GM12891 (cell line): ENCODE measurements at regions not wholly inside any gene's neighbourhood (a gene's known extent, or its start where the extent isn't known, plus 50 kb on each side); places are given as distances from the start of the nearest gene placed in this dataset.

ENCODE experiments used
- DNase-seq: peaks from one replicate; pipeline ENCODE4 v3.0.0; 2011; ENCODE audit warnings: low spot score; ENCODE audit not compliant: insufficient read length
- FAIRE-seq: peaks from 2 replicates; lab custom pipeline; 2011; peaks lifted over from hg19 to GRCh38; lab: Jason Lieb, UNC
- PAX5 ChIP-seq: IDR thresholded peaks from 2 replicates; pipeline ENCODE4 v1.6.1; 2011; ENCODE audit warnings: low read length, moderate library complexity, mild to moderate bottlenecking; ENCODE audit not compliant: insufficient read depth, severe bottlenecking
- POLR2A ChIP-seq: IDR thresholded peaks from 2 replicates; pipeline ENCODE4 v1.6.1; 2011; ENCODE audit warnings: low read depth, low read length, control low read depth
- POLR2AphosphoS5 ChIP-seq: IDR thresholded peaks from 2 replicates; pipeline ENCODE4 v1.6.1; 2011; ENCODE audit warnings: low read depth, low read length, control low read depth
- POU2F2 ChIP-seq: IDR thresholded peaks from 2 replicates; pipeline ENCODE4 v1.6.1; 2011; ENCODE audit warnings: low read depth, mild to moderate bottlenecking, control low read depth, low read length, moderate library complexity
- SPI1 ChIP-seq: IDR thresholded peaks from 2 replicates; pipeline ENCODE4 v1.6.1; 2011; ENCODE audit warnings: low read depth, low read length, control low read depth
- TAF1 ChIP-seq: IDR thresholded peaks from 2 replicates; pipeline ENCODE4 v1.6.1; 2011; ENCODE audit warnings: low read depth, low read length, control low read depth

GRCh38 chr2:216305574-216305973 lies 66.7 kb downstream of the MARCHF4 start:
- no peak for DNase-seq
- no peak for FAIRE-seq
- TF ChIP-seq POU2F2 (no peak), POLR2A (no peak), TAF1 (no peak), POLR2AphosphoS5 (no peak), SPI1 (no peak), PAX5 (no peak)

DNA sequence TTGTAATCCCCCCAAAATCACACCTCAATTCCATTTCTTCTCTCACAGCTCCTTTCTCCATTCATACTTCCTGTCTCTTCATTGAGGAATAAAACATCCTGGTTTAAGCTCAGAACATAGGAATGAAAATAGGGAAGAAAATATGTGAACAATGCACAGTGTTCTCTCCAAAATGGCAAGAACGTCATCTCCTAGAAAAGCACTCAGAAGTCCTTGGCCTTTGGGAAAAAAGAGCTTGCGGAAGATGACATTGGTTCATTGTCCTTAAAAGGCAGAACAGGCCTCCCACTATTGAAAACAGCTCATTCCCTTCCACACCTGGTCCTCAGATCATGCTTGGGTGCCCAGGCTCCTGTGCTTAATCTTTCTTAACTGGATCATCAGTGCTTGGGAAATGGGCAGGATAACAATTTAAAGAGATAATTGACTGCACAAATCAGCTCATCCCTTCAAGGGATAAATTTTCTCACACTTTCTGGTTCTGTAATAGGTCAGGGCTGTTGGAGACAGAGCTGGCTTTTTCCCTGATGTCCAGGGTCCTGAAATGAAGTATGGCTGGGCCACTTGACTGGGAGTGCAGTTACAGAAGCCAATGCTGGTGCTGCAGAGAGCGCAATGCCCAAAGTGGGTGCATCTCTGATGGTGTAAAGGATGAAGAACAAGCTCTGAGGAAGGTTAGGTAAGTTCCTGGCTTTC lies 69.2 kb downstream of the MARCHF4 start:
- FAIRE-seq (no peak), DNase-seq (no peak)
- no peak for TF ChIP-seq PAX5

- TF ChIP-seq SPI1 (no peak), PAX5 (no peak), POLR2AphosphoS5 (no peak), POLR2A (no peak), POU2F2 (no peak), TAF1 (no peak)
- DNase-seq (no peak), FAIRE-seq (no peak)
Measured at GRCh38 chr2:216300906-216301305, 71.4 kb downstream of the MARCHF4 start.

DNA sequence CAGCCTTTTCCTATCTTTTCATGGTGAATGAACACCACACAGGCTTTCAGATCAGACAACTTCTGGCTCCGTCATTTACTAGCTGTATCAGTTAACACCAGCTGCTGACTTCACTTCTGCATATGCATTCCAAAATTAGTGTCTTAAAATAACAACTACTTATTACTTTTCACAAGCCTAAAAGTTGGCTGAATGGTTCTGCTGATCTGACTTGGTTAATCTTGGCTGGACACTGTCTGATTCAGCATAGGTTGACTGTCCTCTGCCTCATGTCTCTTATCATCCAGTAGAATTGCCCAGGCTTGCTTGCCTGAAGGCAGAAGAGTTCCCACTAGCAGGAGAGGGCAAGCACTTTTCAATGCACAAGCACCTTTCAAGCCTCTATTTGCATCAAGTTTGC lies 72.7 kb downstream of the MARCHF4 start:
- FAIRE-seq (no peak), DNase-seq (no peak)
- no peak for TF ChIP-seq PAX5
- no peak for TF ChIP-seq POU2F2
- no peak for TF ChIP-seq SPI1
- no peak for TF ChIP-seq POLR2AphosphoS5
- TF ChIP-seq POLR2A, result no peak
- TF ChIP-seq TAF1, result no peak

GRCh38 chr2:216298719-216299495 lies 73.4 kb downstream of the MARCHF4 start:
- no peak for DNase-seq
- no peak for FAIRE-seq
- TF ChIP-seq POLR2AphosphoS5, result no peak
- no peak for TF ChIP-seq SPI1
- no peak for TF ChIP-seq TAF1
- TF ChIP-seq POLR2A, result no peak

GRCh38 chr2:216296856-216297255 lies 75.4 kb downstream of the MARCHF4 start:
- TF ChIP-seq POU2F2 (no peak), POLR2AphosphoS5 (no peak), PAX5 (no peak), SPI1 (no peak), POLR2A (no peak), TAF1 (no peak)
- FAIRE-seq (no peak), DNase-seq (no peak)

DNA sequence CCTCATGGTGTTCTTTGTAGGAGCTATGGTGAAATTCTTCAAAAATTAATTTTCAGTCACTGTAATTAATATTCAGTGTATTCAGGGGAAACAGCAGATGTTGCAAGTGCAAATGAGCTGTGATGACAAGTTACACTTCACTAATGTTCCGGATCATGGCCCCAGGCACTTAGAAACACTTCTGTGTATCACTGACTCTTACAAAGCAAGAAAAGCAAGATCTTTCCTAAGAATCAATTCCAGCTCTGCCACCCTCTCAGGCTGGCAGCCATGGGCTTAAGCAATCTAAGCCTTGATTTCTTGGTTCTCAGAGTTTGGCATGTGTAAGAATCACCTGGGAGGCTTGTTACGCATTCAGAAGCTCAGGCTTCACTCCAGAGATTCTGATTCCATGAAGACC lies 78.0 kb downstream of the MARCHF4 start:
- FAIRE-seq, result no peak
- no peak for TF ChIP-seq POLR2A
- TF ChIP-seq POLR2AphosphoS5, result no peak
- no peak for TF ChIP-seq POU2F2
- no peak for TF ChIP-seq TAF1
- TF ChIP-seq SPI1, result no peak
- no peak for TF ChIP-seq PAX5
- DNase-seq, result no peak

GRCh38 chr2:216293883-216294282 lies 78.4 kb downstream of the MARCHF4 start:
- no peak for DNase-seq
- TF ChIP-seq POLR2A (no peak), TAF1 (no peak), POU2F2 (no peak), PAX5 (no peak), SPI1 (no peak), POLR2AphosphoS5 (no peak)
- no peak for FAIRE-seq

GRCh38 chr2:216292886-216293301 lies 79.4 kb downstream of the MARCHF4 start:
- TF ChIP-seq POLR2AphosphoS5 (no peak), TAF1 (no peak), POU2F2 (no peak), SPI1 (no peak), PAX5 (no peak), POLR2A (no peak)
- FAIRE-seq (no peak), DNase-seq (no peak)

GRCh38 chr2:216292475-216292874 lies 79.8 kb downstream of the MARCHF4 start:
- FAIRE-seq (no peak), DNase-seq (no peak)
- TF ChIP-seq POU2F2, result no peak
- no peak for TF ChIP-seq POLR2A
- no peak for TF ChIP-seq SPI1
- TF ChIP-seq TAF1, result no peak
- no peak for TF ChIP-seq PAX5
- no peak for TF ChIP-seq POLR2AphosphoS5

- TF ChIP-seq PAX5, result no peak
- no peak for TF ChIP-seq POU2F2
- TF ChIP-seq POLR2A, result no peak
- TF ChIP-seq TAF1, result no peak
- no peak for TF ChIP-seq SPI1
- no peak for TF ChIP-seq POLR2AphosphoS5
- DNase-seq, result no peak
- no peak for FAIRE-seq
Measured at GRCh38 chr2:216289470-216289869, 82.8 kb downstream of the MARCHF4 start.
